Loucy (cell line): ENCODE measurements at regions not wholly inside any gene's neighbourhood (a gene's known extent, or its start where the extent isn't known, plus 50 kb on each side); places are given as distances from the start of the nearest gene placed in this dataset.

Experiments used
- H2AFZ ChIP-seq: fragments of 200-600 bp; sonication (generic); 2 replicates; pipeline ENCODE4 v1.6.0; 2016; ENCODE audit warnings: antibody characterized with exemption, mild to moderate bottlenecking, low read length, moderate library complexity
- H3F3A ChIP-seq: fragments of 200-600 bp; 2 replicates; pipeline ENCODE4 v1.6.0; 2016; ENCODE audit warnings: antibody characterized with exemption, low read depth, mild to moderate bottlenecking
- H3K27me3 ChIP-seq: fragments of 200-600 bp; sonication (generic); 2 replicates; pipeline ENCODE4 v1.6.1; 2014; ENCODE audit warnings: low read length, mild to moderate bottlenecking; ENCODE audit not compliant: insufficient read depth, poor library complexity, severe bottlenecking
- H3K36me3 ChIP-seq: fragments of 200-600 bp; sonication (generic); 2 replicates; pipeline ENCODE4 v1.6.1; 2016; ENCODE audit warnings: low read length; ENCODE audit not compliant: insufficient read depth
- H3K4me1 ChIP-seq: fragments of 200-600 bp; sonication (generic); 2 replicates; pipeline ENCODE4 v1.5.1; 2014; ENCODE audit warnings: low read length, mild to moderate bottlenecking; ENCODE audit not compliant: insufficient read depth, poor library complexity, severe bottlenecking
- H3K4me2 ChIP-seq: fragments of 200-600 bp; sonication (generic); 2 replicates; pipeline ENCODE4 v1.6.0; 2014; ENCODE audit warnings: antibody characterized with exemption, low read length, low read depth, mild to moderate bottlenecking; ENCODE audit not compliant: poor library complexity, severe bottlenecking
- H3K4me3 ChIP-seq: fragments of 200-600 bp; sonication (generic); 2 replicates; pipeline ENCODE4 v1.5.1; 2014; ENCODE audit warnings: low read length, mild to moderate bottlenecking, mixed read lengths; ENCODE audit not compliant: poor library complexity, severe bottlenecking
- H3K79me2 ChIP-seq: fragments of 200-600 bp; sonication (generic); 2 replicates; pipeline ENCODE4 v1.6.1; 2014; ENCODE audit warnings: low read length; ENCODE audit not compliant: insufficient read depth
- H3K9ac ChIP-seq: fragments of 200-600 bp; sonication (generic); 2 replicates; pipeline ENCODE4 v1.6.0; 2014; ENCODE audit warnings: mild to moderate bottlenecking, low read depth, low read length, moderate library complexity; ENCODE audit not compliant: poor library complexity, severe bottlenecking
- H3K9me2 ChIP-seq: fragments of 200-600 bp; sonication (generic); replicated peaks from 2 replicates; pipeline ENCODE4 v1.6.1; 2016; ENCODE audit warnings: low read depth, low read length, mixed read lengths
- H3K9me3 ChIP-seq: fragments of 200-600 bp; sonication (generic); 2 replicates; pipeline ENCODE4 v1.6.1; 2014; ENCODE audit warnings: mild to moderate bottlenecking, antibody characterized with exemption, low read length, low read depth; ENCODE audit not compliant: insufficient read depth
- H4K20me1 ChIP-seq: fragments of 200-600 bp; sonication (generic); 2 replicates; pipeline ENCODE4 v1.6.0; 2014; ENCODE audit warnings: antibody characterized with exemption, low read length, mild to moderate bottlenecking; ENCODE audit not compliant: insufficient read depth, poor library complexity, severe bottlenecking
- EZH2phosphoT487 ChIP-seq: fragments of 200-600 bp; IDR thresholded peaks from 2 replicates; pipeline ENCODE4 v1.6.1; 2018; ENCODE audit warnings: antibody characterized with exemption, mild to moderate bottlenecking, moderate library complexity, borderline replicate concordance
- TF ChIP-seq, protein P1 (sequence below): fragments of 200-600 bp; sonication (generic); conservative IDR thresholded peaks from 2 replicates; pipeline ENCODE4 v1.5.1; 2014; ENCODE audit warnings: mild to moderate bottlenecking, antibody characterized with exemption, low read length

DNA sequence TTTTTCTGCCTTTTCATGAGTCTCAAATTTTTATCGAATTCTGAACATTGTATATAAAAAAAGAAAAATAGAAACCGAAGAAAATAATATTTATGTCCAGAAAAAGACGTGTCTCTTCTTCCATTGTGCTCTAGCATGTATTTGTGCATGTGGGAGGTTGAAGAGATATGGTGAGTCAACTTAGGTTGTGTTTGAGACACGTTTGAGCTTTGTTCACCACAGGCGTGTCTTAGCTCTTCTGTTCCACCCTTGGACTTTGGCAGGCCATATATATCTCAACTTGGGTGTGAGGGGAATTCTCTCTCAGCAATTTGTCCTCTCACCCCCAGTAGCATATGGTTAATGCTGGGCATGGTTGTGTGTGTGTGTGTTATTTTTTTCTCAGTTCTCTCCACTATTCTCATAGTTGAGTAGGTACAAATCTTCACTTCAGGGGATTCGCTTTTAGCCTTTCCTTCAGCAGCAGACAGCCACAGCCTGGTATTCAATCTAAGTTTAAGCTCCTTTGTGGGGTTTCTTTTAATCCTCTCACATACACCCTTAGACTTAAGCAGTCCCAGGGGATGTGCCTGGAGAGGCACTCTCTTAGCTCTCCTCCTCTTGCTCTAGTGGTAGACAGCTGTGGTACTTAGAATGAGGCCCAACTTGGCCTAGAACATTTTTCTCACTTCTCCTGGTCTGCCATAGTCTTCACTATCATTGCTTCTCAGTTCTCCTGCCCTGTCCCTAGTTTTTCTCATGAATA is 286.5 kb upstream of the RBMS3 start:
- no peaks in the 10 kb centered on the region for H3K9me2 ChIP-seq
- H3K79me2 ChIP-seq: no peaks in the 10 kb centered on the region
- no peak overlapping the region for H3K9ac ChIP-seq
- TF ChIP-seq, protein P1, sequence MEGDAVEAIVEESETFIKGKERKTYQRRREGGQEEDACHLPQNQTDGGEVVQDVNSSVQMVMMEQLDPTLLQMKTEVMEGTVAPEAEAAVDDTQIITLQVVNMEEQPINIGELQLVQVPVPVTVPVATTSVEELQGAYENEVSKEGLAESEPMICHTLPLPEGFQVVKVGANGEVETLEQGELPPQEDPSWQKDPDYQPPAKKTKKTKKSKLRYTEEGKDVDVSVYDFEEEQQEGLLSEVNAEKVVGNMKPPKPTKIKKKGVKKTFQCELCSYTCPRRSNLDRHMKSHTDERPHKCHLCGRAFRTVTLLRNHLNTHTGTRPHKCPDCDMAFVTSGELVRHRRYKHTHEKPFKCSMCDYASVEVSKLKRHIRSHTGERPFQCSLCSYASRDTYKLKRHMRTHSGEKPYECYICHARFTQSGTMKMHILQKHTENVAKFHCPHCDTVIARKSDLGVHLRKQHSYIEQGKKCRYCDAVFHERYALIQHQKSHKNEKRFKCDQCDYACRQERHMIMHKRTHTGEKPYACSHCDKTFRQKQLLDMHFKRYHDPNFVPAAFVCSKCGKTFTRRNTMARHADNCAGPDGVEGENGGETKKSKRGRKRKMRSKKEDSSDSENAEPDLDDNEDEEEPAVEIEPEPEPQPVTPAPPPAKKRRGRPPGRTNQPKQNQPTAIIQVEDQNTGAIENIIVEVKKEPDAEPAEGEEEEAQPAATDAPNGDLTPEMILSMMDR: no peak
- TF ChIP-seq EZH2phosphoT487: no peak
- no peaks in the 10 kb centered on the region for H3F3A ChIP-seq
- H3K4me1 ChIP-seq: no peaks in the 10 kb centered on the region
- H4K20me1 ChIP-seq: no peaks in the 10 kb centered on the region
- no peaks in the 10 kb centered on the region for H3K9me3 ChIP-seq
- no peaks in the 10 kb centered on the region for H3K36me3 ChIP-seq
- H3K4me2 ChIP-seq: no peak overlapping the region
- H3K27me3 ChIP-seq: no peaks in the 10 kb centered on the region
- H2AFZ ChIP-seq: no peak overlapping the region
- H3K4me3 ChIP-seq: no peak overlapping the region

DNA sequence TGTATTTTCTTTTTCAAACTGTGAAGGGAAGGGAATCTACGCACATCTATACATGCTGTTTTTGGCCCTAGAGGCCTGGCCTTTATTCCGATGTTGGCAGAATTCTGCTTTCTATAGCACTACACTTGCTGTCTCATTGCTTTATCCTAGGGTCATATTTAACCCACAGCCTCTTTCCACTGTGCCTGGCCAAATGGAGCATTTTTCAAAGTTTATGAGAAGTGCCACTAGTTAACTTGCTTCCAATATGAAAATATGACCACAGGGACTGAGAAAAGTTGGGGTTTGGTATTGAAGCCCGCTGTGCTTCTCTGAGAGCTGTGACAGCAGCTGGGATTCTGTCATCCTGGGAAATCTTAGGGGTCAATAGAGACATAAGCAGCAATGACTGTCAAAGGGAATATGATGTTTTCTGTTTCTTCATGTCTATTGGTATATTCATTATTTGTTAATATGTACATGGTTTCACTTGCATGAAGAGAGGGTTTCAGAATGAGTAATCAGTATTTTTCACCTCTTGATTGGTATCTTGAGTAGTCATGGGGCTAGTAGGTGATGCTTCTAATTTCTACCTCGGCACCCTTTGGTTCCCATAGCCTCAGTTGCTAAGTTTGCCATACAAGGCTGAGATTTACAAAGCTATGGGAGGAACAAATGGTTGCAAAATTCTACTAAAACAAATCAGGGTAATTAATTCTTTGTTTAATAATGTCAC is 275.8 kb upstream of the RBMS3 start:
- no peak overlapping the region for H3K4me3 ChIP-seq
- no peaks in the 10 kb centered on the region for H4K20me1 ChIP-seq
- no peaks in the 10 kb centered on the region for H3K36me3 ChIP-seq
- H3K79me2 ChIP-seq: no peaks in the 10 kb centered on the region
- no peaks in the 10 kb centered on the region for H3F3A ChIP-seq
- no peaks in the 10 kb centered on the region for H3K27me3 ChIP-seq
- no peak overlapping the region for H3K4me2 ChIP-seq
- TF ChIP-seq EZH2phosphoT487: no peak
- TF ChIP-seq, protein P1: no peak
- no peaks in the 10 kb centered on the region for H3K9me3 ChIP-seq
- no peak overlapping the region for H2AFZ ChIP-seq
- H3K9me2 ChIP-seq: no peaks in the 10 kb centered on the region
- no peaks in the 10 kb centered on the region for H3K4me1 ChIP-seq
- H3K9ac ChIP-seq: no peak overlapping the region

DNA sequence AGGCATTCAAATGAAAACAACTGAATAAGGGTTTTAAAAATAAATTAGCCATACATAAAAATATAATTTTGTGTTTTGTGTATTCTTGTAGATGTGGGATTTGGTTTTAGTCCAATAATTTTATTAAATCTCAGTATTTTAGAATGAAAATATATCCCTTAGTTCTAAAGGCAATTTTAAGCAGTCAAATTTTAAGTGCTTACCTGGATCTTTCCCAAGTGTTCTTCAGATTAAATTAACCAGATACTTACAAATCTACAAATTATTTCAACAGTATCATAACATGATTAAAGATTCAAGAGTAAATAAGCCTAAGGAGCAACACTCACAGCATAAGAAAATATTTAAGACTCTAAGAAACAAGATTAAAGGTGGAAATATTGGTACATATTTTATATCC is 275.0 kb upstream of the RBMS3 start:
- no peak overlapping the region for H3K4me2 ChIP-seq
- no peaks in the 10 kb centered on the region for H4K20me1 ChIP-seq
- H3K9ac ChIP-seq: no peak overlapping the region
- H3K4me3 ChIP-seq: no peak overlapping the region
- H3K27me3 ChIP-seq: no peaks in the 10 kb centered on the region
- no peaks in the 10 kb centered on the region for H3K36me3 ChIP-seq
- H3K79me2 ChIP-seq: no peaks in the 10 kb centered on the region
- TF ChIP-seq, protein P1: no peak
- no peak for TF ChIP-seq EZH2phosphoT487
- H2AFZ ChIP-seq: no peak overlapping the region
- no peaks in the 10 kb centered on the region for H3K9me2 ChIP-seq
- H3K9me3 ChIP-seq: no peaks in the 10 kb centered on the region
- H3K4me1 ChIP-seq: no peaks in the 10 kb centered on the region
- no peaks in the 10 kb centered on the region for H3F3A ChIP-seq
